ENCODE measurements at regions not wholly inside any gene's neighbourhood (a gene's known extent, or its start where the extent isn't known, plus 50 kb on each side); places are given as distances from the start of the nearest gene placed in this dataset.

GRCh38 chr16:26768385-26769010, 298.2 kb upstream of the C16orf82 start:
- no peak for DNase-seq (ENCODE audit: insufficient read length, low spot score)
- no peak for FAIRE-seq
- TF ChIP-seq, protein P1, sequence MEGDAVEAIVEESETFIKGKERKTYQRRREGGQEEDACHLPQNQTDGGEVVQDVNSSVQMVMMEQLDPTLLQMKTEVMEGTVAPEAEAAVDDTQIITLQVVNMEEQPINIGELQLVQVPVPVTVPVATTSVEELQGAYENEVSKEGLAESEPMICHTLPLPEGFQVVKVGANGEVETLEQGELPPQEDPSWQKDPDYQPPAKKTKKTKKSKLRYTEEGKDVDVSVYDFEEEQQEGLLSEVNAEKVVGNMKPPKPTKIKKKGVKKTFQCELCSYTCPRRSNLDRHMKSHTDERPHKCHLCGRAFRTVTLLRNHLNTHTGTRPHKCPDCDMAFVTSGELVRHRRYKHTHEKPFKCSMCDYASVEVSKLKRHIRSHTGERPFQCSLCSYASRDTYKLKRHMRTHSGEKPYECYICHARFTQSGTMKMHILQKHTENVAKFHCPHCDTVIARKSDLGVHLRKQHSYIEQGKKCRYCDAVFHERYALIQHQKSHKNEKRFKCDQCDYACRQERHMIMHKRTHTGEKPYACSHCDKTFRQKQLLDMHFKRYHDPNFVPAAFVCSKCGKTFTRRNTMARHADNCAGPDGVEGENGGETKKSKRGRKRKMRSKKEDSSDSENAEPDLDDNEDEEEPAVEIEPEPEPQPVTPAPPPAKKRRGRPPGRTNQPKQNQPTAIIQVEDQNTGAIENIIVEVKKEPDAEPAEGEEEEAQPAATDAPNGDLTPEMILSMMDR (IDR thresholded peaks at IDR 0.05; ENCODE audit: insufficient read depth, missing control alignments), result no peak

GRCh38 chr16:26770547-26770946, 296.2 kb upstream of the C16orf82 start:
- no peak for FAIRE-seq
- TF ChIP-seq, protein P1 (IDR thresholded peaks at IDR 0.05; ENCODE audit: insufficient read depth, missing control alignments), result no peak
- DNase-seq (ENCODE audit: insufficient read length, low spot score), result no peak

- no peak for FAIRE-seq
- DNase-seq (ENCODE audit: insufficient read length, low spot score), result no peak
- TF ChIP-seq, protein P1 (IDR thresholded peaks at IDR 0.05; ENCODE audit: insufficient read depth, missing control alignments), result no peak
These were observed 294.2 kb upstream of the C16orf82 start for GRCh38 chr16:26772503-26772902.

DNA sequence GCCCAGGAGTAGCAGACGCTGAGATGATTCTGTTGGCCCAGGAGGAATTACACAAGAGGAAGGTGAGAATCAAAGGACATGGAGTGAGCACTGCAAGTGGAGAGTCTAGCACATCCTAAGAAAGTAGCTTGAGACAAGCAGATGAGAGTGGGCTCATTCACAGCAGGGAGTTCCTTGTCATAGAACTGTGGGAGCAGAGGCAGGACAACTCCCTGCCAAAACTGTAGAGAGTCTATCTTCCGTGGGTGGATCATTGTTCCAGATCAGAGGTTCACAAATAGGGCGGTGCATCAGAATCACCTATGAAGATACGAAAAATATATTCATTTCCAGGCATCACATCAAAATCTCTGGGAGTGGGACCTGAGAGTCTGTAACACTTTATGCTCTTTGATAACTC, 288.9 kb upstream of the C16orf82 start:
- FAIRE-seq, result no peak

DNA sequence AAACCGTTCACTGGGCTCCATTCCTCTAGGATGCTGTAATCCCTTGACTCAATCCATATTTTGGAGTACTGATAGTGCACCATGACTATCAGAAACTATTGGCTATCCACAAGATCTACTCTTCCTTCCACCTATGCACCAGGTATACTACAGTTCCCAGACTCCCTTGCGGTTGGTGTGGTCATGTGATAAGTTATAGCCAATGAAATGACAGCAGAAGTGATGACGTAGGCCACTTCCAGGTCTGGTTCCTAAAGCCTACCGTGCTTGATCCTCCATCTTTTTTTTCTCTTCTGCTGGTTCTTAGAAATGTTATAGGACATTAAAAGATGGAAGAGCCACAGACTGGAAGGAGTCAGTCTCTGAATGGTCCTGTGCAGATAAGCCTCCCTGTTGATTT, 278.8 kb upstream of the C16orf82 start:
- TF ChIP-seq, protein P1 (IDR thresholded peaks at IDR 0.05; ENCODE audit: insufficient read depth, missing control alignments), result no peak
- FAIRE-seq (no peak), DNase-seq (ENCODE audit: insufficient read length, low spot score) (no peak)

More for the DNA sequence above, 288.9 kb upstream of the C16orf82 start:
- DNase-seq (ENCODE audit: insufficient read length, low spot score), result no peak
- TF ChIP-seq, protein P1 (IDR thresholded peaks at IDR 0.05; ENCODE audit: insufficient read depth, missing control alignments), result no peak

- TF ChIP-seq, protein P1 (IDR thresholded peaks at IDR 0.05; ENCODE audit: insufficient read depth, missing control alignments), result no peak
- FAIRE-seq, result no peak
- no peak for DNase-seq (ENCODE audit: insufficient read length, low spot score)
These were observed 275.6 kb upstream of the C16orf82 start for GRCh38 chr16:26791169-26791568.

DNA sequence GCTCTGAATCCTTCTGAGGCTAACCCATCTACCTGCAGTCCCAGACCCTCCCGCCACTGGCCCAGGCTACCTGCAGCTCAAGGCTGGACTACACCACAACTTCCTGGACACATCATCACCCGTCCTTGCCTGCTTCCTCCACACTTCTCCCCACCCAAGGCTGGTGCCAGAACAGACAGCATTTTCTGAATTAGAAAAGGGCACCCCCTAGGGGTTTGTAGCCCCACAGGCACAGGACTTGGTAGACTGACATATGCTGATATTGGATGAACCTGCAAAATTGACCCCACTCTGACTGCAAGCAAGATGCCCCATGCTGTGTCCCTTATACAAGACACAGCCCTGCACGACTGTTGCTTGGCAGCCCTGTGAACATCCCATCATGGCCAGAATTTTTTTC, 271.5 kb upstream of the C16orf82 start:
- DNase-seq (ENCODE audit: insufficient read length, low spot score) (no peak), FAIRE-seq (no peak)
- TF ChIP-seq, protein P1 (IDR thresholded peaks at IDR 0.05; ENCODE audit: insufficient read depth, missing control alignments), result no peak

All from D721Med (cell line).